MCF 10A (cell line): ENCODE measurements at regions not wholly inside any gene's neighbourhood (a gene's known extent, or its start where the extent isn't known, plus 50 kb on each side); places are given as distances from the start of the nearest gene placed in this dataset.

Experiments
- BruUV-seq: library from RNA; stranded (reverse); fragments of 400-500 nt; replicated peaks from 2 replicates; lab custom pipeline; 2021; lab: Mats Ljungman, UMichigan
- CTCF ChIA-PET: fragments of 300-600 bp; sonication (Branson Sonifier 250); formaldehyde crosslinking; extraction: SDS; loops from one replicate; lab custom pipeline; 2021; ENCODE audit warnings: antibody characterized with exemption, inconsistent platforms; lab: Yijun Ruan, JAX
- POLR2A ChIA-PET: fragments of 300-600, 350-650 bp; sonication (Branson Sonifier 250); formaldehyde crosslinking; extraction: SDS; loops from one replicate; lab custom pipeline; 2020; ENCODE audit warnings: antibody characterized with exemption, inconsistent platforms; lab: Yijun Ruan, JAX
- DNase-seq: peaks from one replicate; pipeline ENCODE4 v3.0.0-alpha.2; 2018; ENCODE audit not compliant: unreplicated experiment
- H3K27ac Mint-ChIP-seq: one replicate; pipeline ENCODE4 v1.8.0; 2022; ENCODE audit warnings: mild to moderate bottlenecking, low read depth, mixed read lengths; ENCODE audit not compliant: unreplicated experiment
- H3K27me3 Mint-ChIP-seq: one replicate; pipeline ENCODE4 v1.8.0; 2022; ENCODE audit warnings: mixed read lengths; ENCODE audit not compliant: insufficient read depth, unreplicated experiment
- H3K36me3 Mint-ChIP-seq: one replicate; pipeline ENCODE4 v1.8.0; 2022; ENCODE audit warnings: mild to moderate bottlenecking, moderate library complexity, mixed read lengths; ENCODE audit not compliant: insufficient read depth, unreplicated experiment
- H3K4me1 Mint-ChIP-seq: one replicate; pipeline ENCODE4 v1.8.0; 2022; ENCODE audit warnings: mixed read lengths; ENCODE audit not compliant: insufficient read depth, unreplicated experiment
- H3K4me3 Mint-ChIP-seq: one replicate; pipeline ENCODE4 v1.8.0; 2022; ENCODE audit warnings: mild to moderate bottlenecking, moderate library complexity, mixed read lengths; ENCODE audit not compliant: unreplicated experiment
- H3K9me3 Mint-ChIP-seq: one replicate; pipeline ENCODE4 v1.8.0; 2022; ENCODE audit warnings: mixed read lengths; ENCODE audit not compliant: unreplicated experiment
- intact Hi-C: fragments of 100-400 bp; cut with micrococcal nuclease; formaldehyde crosslinking; loops from 2 replicates; pipeline ENCODE4 v1.14.1; 2022
- TF ChIP-seq, protein P1 (sequence below): fragments of 200-600 bp; IDR thresholded peaks from one replicate; pipeline ENCODE4 v1.8.0; 2022; ENCODE audit warnings: antibody characterized with exemption, mild to moderate bottlenecking; ENCODE audit not compliant: unreplicated experiment

DNA sequence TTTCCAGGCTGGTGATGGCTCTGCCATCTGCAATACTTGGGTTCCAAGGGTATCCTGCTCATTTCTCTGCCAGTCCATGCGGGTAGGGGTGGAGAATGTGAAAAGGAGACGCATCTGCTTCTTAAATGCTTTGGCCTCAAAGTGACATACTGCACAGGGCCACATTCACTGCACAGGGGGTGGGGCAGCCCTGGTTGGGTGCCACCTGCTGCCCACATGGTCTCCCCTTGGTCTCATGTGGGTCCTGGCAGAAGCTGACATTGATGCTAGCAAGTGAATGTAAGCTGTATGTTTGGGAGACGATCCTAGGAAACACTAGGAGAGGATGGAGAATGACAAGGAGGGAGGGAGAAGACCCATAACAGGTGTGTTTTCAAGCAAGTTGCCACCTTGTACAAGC lies 140.9 kb downstream of the EDN3 start:
- Mint-ChIP-seq H3K4me3 (no peak overlapping the region), H3K9me3 (no peaks in the 10 kb centered on the region)

DNA sequence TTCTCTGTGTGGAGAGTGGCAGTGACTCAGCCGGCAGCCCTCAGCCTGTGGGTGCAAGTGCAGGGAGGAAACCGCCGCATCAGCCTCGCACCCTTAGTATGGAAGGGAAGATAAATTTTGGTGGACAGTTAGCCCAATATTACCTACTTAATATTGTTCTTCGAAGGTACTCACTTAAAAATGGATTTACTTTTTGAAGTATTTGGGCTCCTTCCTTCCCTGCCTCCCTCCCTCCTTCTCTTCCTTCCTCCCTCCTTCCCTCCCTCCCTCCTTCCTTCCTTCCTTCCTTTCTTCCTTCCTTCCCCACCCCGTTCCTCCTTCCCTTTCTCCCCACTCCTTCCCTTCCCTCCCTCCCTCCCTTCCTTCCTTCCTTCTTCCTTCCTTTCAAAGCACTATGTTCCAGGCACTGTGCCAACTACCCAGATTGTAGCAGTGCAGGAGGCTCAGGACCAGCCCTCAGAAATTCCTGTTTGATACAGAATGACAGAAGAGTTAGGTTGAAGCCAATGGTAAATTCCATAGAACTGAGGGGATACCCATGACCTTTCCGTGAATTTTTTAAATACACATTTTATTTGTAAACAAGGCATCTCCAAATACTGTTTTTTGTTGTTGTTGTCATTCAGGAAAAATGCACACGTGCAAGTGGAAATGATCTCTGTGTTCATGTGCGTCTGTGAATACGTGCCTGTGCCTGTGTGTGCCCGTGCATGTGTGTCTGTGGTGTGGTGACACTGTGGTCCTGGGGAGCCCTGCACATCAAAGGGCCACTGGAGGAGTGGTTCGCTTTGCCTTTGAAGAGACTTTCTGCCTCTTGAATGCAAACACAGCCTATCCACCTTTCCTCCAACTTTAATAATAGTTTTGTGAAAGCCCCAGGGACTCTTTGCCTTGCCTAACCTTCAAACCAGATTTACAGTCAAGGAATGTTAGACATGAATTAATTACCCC lies 141.7 kb downstream of the EDN3 start:
- no peaks in the 10 kb centered on the region for H3K9me3 Mint-ChIP-seq
- CTCF ChIA-PET, result interaction anchor here (0.7 to 2.6 kb wide), 3 partner anchors 13 to 53 kb away, joined by 3 to 8 read pairs (median 3); no protein-coding TSS in a partner anchor

More for the DNA sequence above, 140.9 kb downstream of the EDN3 start:
- ChIA-PET CTCF (no interaction called here), POLR2A (no interaction called here)
- H3K4me1 Mint-ChIP-seq, result no peaks in the 10 kb centered on the region
- intact Hi-C loops, result no loop called here
- TF ChIP-seq, protein P1, sequence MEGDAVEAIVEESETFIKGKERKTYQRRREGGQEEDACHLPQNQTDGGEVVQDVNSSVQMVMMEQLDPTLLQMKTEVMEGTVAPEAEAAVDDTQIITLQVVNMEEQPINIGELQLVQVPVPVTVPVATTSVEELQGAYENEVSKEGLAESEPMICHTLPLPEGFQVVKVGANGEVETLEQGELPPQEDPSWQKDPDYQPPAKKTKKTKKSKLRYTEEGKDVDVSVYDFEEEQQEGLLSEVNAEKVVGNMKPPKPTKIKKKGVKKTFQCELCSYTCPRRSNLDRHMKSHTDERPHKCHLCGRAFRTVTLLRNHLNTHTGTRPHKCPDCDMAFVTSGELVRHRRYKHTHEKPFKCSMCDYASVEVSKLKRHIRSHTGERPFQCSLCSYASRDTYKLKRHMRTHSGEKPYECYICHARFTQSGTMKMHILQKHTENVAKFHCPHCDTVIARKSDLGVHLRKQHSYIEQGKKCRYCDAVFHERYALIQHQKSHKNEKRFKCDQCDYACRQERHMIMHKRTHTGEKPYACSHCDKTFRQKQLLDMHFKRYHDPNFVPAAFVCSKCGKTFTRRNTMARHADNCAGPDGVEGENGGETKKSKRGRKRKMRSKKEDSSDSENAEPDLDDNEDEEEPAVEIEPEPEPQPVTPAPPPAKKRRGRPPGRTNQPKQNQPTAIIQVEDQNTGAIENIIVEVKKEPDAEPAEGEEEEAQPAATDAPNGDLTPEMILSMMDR, result no peak
- no peaks in the 10 kb centered on the region for H3K36me3 Mint-ChIP-seq
- H3K27ac Mint-ChIP-seq, result no peak overlapping the region
- H3K27me3 Mint-ChIP-seq, result peaks cover 70% of the 10 kb centered on the region
- BruUV-seq, result no TSS peak
- DNase-seq, result no peak

DNA sequence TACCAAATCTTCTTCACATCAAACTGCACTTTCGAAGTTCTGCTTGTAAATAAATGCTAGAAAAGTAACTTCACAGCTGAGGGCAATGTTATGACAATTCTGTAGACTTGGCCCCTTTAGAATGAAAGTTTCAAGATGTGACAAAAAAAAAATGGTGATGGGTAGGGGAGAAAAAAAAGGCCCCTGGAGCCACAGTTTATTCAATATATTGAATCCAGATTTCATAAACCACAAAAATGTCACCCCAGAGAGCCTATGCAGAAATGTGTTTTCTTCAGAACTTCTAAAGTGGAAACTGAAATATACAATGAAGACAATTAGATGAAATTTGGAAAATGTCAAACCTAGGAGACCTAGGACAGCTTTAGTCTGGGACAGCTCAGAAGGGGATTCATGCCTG lies 143.1 kb downstream of the EDN3 start:
- TF ChIP-seq, protein P1, result no peak
- BruUV-seq, result no TSS peak
- Mint-ChIP-seq H3K27ac (no peak overlapping the region), H3K4me3 (no peak overlapping the region), H3K27me3 (peaks cover 77% of the 10 kb centered on the region), H3K36me3 (no peaks in the 10 kb centered on the region), H3K9me3 (no peaks in the 10 kb centered on the region), H3K4me1 (no peaks in the 10 kb centered on the region)
- no peak for DNase-seq
- intact Hi-C loops, result no loop called here
- CTCF ChIA-PET, result interaction anchor here (0.6 to 2.6 kb wide), 2 partner anchors 12 to 545 kb away, joined by 3 to 8 read pairs; no protein-coding TSS in a partner anchor
- POLR2A ChIA-PET, result no interaction called here

More for the DNA sequence above, 141.7 kb downstream of the EDN3 start:
- Mint-ChIP-seq H3K36me3 (no peaks in the 10 kb centered on the region), H3K4me3 (no peak overlapping the region), H3K27me3 (peaks cover 70% of the 10 kb centered on the region), H3K4me1 (no peaks in the 10 kb centered on the region), H3K27ac (no peak overlapping the region)
- no peak for DNase-seq
- intact Hi-C loops, result no loop called here
- POLR2A ChIA-PET, result no interaction called here
- BruUV-seq, result no TSS peak
- TF ChIP-seq, protein P1, result no peak

DNA sequence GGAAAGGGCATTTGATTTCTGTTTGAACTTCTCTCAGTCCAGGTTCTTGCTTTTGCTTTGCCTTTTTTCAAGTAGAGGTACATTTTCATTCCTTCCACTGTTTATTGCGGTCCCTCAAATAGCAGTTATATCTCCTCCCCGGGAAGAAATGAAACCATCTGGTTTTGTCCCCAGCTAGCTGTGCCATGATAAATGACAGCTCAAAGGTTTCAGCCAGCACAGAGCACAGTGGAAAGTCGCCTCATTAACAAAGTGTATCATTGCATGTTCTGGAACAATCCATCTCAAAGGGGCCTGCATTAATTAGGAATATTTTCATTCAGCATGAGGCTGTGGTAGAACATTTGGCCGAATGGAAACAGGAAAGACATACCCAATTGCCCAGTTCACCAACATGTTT lies 146.0 kb downstream of the EDN3 start:
- H3K36me3 Mint-ChIP-seq, result no peaks in the 10 kb centered on the region
- no peak overlapping the region for H3K27ac Mint-ChIP-seq
- ChIA-PET POLR2A (no interaction called here), CTCF (interaction anchor here (1.1 to 2.7 kb wide), 3 partner anchors 10 to 576 kb away, joined by 4 to 22 read pairs (median 6); no protein-coding TSS in a partner anchor)
- intact Hi-C loops, result no loop called here
- H3K27me3 Mint-ChIP-seq, result peaks cover 100% of the 10 kb centered on the region
- DNase-seq, result no peak
- no TSS peak for BruUV-seq
- TF ChIP-seq, protein P1, result no peak
- no peaks in the 10 kb centered on the region for H3K4me1 Mint-ChIP-seq
- no peak overlapping the region for H3K4me3 Mint-ChIP-seq
- no peaks in the 10 kb centered on the region for H3K9me3 Mint-ChIP-seq
